BJ (cell line): ENCODE measurements at regions not wholly inside any gene's neighbourhood (a gene's known extent, or its start where the extent isn't known, plus 50 kb on each side); places are given as distances from the start of the nearest gene placed in this dataset.

Experiments
- CTCF ChIA-PET: fragments of 350-600 bp; formaldehyde crosslinking; extraction: SDS; loops from one replicate; lab custom pipeline; 2021; ENCODE audit warnings: antibody characterized with exemption, inconsistent platforms; lab: Yijun Ruan, JAX
- POLR2A ChIA-PET: fragments of 300-600 bp; sonication (Branson Sonifier 250); formaldehyde crosslinking; extraction: SDS; loops from one replicate; lab custom pipeline; 2021; ENCODE audit warnings: antibody characterized with exemption; lab: Charles Lee
- DNase-seq: peaks from one replicate; pipeline ENCODE4 v3.0.0-alpha.2; 2011; ENCODE audit warnings: low read depth
- H3K27me3 ChIP-seq: 2 replicates; pipeline ENCODE4 v1.6.0; 2011; ENCODE audit warnings: low read length; ENCODE audit not compliant: control insufficient read depth, insufficient read depth
- H3K36me3 ChIP-seq: 2 replicates; pipeline ENCODE4 v1.5.1; 2011; ENCODE audit warnings: low read length; ENCODE audit not compliant: control insufficient read depth, insufficient read depth
- H3K4me3 ChIP-seq: 2 replicates; pipeline ENCODE4 v1.5.1; 2011; ENCODE audit warnings: low read depth, mild to moderate bottlenecking, control low read depth, low read length
- TF ChIP-seq, protein P1 (sequence below): IDR thresholded peaks from 2 replicates; pipeline ENCODE4 v1.5.1; 2011; ENCODE audit warnings: low read depth, mild to moderate bottlenecking, control low read depth, inconsistent platforms, low read length, moderate library complexity; ENCODE audit not compliant: insufficient read depth

DNA sequence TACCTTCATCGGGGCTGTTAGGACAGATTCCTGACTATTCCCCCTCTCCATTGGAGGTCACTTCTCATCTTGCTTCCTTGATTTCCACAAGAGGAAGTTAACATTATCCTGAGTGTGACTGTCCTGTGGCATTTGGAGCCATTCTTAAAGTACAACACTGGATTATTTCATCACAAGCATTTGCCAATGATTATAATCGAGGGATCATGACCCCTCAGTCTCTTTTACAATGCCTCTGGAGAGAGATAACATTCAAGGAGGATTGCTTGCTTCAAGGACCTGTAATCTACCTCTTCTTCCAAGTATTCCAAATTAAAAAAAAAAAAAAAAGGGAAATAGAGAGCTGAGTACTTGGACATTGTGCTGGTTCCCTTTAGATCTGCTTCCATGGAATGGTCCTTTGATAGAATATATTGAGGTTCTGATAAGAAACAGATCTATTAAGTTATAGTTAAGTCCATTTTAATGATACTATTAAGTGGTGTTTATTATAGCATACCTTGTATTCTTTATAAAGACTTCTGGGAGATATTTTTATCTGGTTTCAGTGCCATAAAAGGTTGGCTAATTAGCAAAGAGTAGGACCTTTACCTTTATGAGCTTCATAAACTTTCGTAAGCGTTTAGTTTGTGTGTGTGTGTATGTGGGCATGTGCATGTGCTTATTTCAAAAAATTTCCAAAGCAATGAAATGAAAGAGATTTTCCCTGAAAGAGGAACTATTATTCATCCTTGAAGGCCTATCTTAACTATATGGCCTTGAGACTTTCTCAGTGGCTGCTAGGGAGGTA lies 469.1 kb downstream of the DHX35 start:
- TF ChIP-seq, protein P1, sequence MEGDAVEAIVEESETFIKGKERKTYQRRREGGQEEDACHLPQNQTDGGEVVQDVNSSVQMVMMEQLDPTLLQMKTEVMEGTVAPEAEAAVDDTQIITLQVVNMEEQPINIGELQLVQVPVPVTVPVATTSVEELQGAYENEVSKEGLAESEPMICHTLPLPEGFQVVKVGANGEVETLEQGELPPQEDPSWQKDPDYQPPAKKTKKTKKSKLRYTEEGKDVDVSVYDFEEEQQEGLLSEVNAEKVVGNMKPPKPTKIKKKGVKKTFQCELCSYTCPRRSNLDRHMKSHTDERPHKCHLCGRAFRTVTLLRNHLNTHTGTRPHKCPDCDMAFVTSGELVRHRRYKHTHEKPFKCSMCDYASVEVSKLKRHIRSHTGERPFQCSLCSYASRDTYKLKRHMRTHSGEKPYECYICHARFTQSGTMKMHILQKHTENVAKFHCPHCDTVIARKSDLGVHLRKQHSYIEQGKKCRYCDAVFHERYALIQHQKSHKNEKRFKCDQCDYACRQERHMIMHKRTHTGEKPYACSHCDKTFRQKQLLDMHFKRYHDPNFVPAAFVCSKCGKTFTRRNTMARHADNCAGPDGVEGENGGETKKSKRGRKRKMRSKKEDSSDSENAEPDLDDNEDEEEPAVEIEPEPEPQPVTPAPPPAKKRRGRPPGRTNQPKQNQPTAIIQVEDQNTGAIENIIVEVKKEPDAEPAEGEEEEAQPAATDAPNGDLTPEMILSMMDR = no peak
- no peak for DNase-seq
- CTCF ChIA-PET = no interaction called here
- Histone ChIP-seq H3K27me3 (no peaks in the 10 kb centered on the region), H3K36me3 (no peaks in the 10 kb centered on the region), H3K4me3 (no peak overlapping the region)
- POLR2A ChIA-PET = no interaction called here

DNA sequence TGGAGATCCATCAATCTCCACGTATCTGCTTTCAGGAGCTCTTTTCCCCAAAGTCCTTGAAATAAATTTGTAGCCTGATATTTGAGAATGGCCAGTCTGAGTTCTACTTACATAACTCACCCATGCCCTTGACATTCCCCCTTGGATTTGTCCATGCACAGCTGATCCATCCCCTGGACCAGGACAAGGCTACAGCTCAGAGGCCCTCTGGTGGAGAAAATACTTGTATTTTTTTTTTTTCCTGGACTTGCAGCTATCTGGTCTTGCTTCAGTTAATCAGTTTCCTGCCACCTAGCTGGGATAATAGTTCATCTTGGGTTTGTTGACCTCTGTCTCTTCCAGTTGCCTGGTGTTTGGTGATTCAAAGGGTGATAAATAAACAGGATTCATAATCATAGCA lies 467.6 kb downstream of the DHX35 start:
- ChIA-PET CTCF (interaction anchor here (0.6 kb wide), 1 partner anchor 745 kb away, joined by 3 read pairs; no protein-coding TSS in a partner anchor), POLR2A (no interaction called here)
- Histone ChIP-seq H3K27me3 (no peaks in the 10 kb centered on the region), H3K4me3 (no peak overlapping the region), H3K36me3 (no peaks in the 10 kb centered on the region)
- TF ChIP-seq, protein P1 = no peak
- DNase-seq = no peak

DNA sequence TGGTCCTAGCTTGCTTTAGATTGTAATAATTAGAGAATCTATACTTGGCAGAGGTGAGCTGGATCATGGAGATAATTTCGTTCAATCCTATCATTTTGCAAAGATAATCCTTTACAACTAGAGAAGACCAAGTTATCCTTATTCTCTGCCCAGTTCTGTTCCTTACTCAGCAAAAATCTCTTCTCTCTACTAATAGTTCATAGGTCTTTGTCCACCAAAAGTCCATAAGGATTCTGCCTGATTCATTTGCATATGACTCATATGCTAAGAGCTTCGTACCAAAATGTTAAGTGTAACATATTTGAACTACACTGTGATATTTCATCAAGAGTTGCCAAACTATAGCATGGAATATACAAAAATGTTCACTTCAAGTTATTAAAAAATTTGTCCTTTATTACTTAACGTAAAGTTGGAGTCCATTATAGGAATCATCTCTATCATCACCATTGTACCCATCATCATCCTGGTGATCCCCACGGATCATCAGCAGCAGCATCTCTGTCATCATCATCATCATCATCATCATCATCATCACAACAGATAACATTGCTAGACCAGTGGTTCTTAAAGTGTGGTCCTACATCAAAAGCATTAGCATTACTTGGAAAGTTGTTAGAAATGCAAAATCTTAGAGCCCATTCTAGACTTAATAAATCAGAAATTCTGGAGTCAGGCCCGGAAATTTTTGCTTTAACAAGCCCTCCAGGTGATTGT lies 463.0 kb downstream of the DHX35 start:
- CTCF ChIA-PET = no interaction called here
- TF ChIP-seq, protein P1 = no peak
- H3K4me3 ChIP-seq = no peak overlapping the region
- no peak for DNase-seq
- H3K36me3 ChIP-seq = no peaks in the 10 kb centered on the region
- no peaks in the 10 kb centered on the region for H3K27me3 ChIP-seq
- POLR2A ChIA-PET = no interaction called here

DNA sequence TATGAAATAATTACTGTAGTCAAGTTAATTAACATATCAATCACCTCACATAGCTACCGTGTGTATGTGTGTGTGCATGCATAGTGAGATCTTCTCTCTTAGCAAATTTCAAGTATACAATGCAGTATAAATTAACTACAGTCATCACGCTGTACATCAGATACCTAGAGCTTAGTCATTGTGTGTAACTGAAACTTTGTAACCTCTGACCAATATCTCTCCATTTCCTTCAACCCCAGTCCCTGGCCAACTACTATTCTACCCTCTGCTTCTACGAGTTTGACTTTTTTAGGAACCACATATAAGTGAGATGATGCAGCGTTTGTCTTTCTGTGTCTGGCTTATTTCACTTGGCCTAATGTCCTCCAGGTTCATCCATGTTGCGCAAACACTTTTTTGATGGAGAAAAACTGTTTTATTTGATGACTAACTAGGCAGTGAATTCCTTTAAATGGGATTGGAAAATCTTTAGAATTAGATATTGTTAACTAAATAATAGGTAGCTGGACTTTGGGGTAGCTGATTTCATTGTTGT lies 459.5 kb downstream of the DHX35 start:
- CTCF ChIA-PET = no interaction called here
- Histone ChIP-seq H3K4me3 (no peak overlapping the region), H3K36me3 (no peaks in the 10 kb centered on the region), H3K27me3 (no peaks in the 10 kb centered on the region)
- POLR2A ChIA-PET = no interaction called here
- no peak for DNase-seq
- TF ChIP-seq, protein P1 = no peak

GRCh38 chr20:39412091-39412490 lies 449.9 kb downstream of the DHX35 start:
- Histone ChIP-seq H3K36me3 (no peaks in the 10 kb centered on the region), H3K4me3 (no peak overlapping the region), H3K27me3 (no peaks in the 10 kb centered on the region)
- TF ChIP-seq, protein P1 = no peak
- DNase-seq = no peak
- ChIA-PET POLR2A (no interaction called here), CTCF (no interaction called here)
